Osteocyte (in vitro differentiated cells): ENCODE measurements at regions not wholly inside any gene's neighbourhood (a gene's known extent, or its start where the extent isn't known, plus 50 kb on each side); places are given as distances from the start of the nearest gene placed in this dataset.

Source experiments
- DNase-seq: peaks from one replicate; pipeline ENCODE4 v3.0.0; 2021; ENCODE audit warnings: mixed read lengths; ENCODE audit not compliant: unreplicated experiment; ENCODE audit errors: extremely low spot score
- H3K27ac Mint-ChIP-seq: one replicate; pipeline ENCODE4 v1.8.0; 2021; ENCODE audit warnings: mild to moderate bottlenecking, mixed read lengths; ENCODE audit not compliant: unreplicated experiment
- H3K27me3 Mint-ChIP-seq: one replicate; pipeline ENCODE4 v1.8.0; 2021; ENCODE audit warnings: mixed read lengths; ENCODE audit not compliant: unreplicated experiment
- H3K36me3 Mint-ChIP-seq: one replicate; pipeline ENCODE4 v1.8.0; 2021; ENCODE audit warnings: mixed read lengths; ENCODE audit not compliant: unreplicated experiment
- H3K4me1 Mint-ChIP-seq: one replicate; pipeline ENCODE4 v1.8.0; 2021; ENCODE audit warnings: mixed read lengths; ENCODE audit not compliant: unreplicated experiment
- H3K4me3 Mint-ChIP-seq: one replicate; pipeline ENCODE4 v1.8.0; 2021; ENCODE audit warnings: mild to moderate bottlenecking, moderate library complexity, mixed read lengths; ENCODE audit not compliant: unreplicated experiment
- H3K9me3 Mint-ChIP-seq: one replicate; pipeline ENCODE4 v1.8.0; 2021; ENCODE audit warnings: mixed read lengths; ENCODE audit not compliant: unreplicated experiment
- TF ChIP-seq, protein P1 (sequence below): fragments of 200-600 bp; sonication (generic); IDR thresholded peaks from 2 replicates; pipeline ENCODE4 v1.5.0; 2021; ENCODE audit warnings: antibody characterized with exemption, mild to moderate bottlenecking, moderate library complexity

DNA sequence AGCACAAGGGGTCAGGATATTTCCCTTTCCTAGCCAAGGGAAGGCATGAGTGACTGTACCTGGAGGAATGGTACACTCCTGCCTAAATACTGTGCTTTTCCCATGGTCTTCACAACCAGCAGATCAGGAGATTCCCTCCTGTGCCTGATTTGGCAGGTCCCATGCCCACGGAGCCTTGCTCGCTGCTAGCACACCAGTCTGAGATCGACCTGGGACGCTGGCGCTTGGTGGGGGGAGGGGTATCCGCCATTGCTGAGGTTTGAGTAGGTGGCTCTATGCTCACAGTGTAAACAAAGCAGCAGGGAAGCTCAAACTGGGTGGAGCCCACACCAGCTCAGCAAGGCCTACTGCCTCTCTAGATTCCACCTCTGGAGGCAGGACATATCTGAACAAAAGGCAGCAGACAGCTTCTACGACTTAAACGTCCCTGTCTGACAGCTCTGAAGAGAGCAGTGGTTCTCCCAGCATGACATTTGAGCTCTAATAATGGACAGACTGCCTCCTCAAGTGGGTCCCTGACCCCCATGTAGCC, 486.0 kb upstream of the CHRM3 start:
- Mint-ChIP-seq H3K4me1 (no peaks in the 10 kb centered on the region), H3K9me3 (peaks cover 15% of the 10 kb centered on the region), H3K36me3 (no peaks in the 10 kb centered on the region), H3K4me3 (no peak overlapping the region), H3K27me3 (peaks cover 4% of the 10 kb centered on the region), H3K27ac (no peak overlapping the region)
- TF ChIP-seq, protein P1, sequence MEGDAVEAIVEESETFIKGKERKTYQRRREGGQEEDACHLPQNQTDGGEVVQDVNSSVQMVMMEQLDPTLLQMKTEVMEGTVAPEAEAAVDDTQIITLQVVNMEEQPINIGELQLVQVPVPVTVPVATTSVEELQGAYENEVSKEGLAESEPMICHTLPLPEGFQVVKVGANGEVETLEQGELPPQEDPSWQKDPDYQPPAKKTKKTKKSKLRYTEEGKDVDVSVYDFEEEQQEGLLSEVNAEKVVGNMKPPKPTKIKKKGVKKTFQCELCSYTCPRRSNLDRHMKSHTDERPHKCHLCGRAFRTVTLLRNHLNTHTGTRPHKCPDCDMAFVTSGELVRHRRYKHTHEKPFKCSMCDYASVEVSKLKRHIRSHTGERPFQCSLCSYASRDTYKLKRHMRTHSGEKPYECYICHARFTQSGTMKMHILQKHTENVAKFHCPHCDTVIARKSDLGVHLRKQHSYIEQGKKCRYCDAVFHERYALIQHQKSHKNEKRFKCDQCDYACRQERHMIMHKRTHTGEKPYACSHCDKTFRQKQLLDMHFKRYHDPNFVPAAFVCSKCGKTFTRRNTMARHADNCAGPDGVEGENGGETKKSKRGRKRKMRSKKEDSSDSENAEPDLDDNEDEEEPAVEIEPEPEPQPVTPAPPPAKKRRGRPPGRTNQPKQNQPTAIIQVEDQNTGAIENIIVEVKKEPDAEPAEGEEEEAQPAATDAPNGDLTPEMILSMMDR, result no peak
- no peak for DNase-seq

DNA sequence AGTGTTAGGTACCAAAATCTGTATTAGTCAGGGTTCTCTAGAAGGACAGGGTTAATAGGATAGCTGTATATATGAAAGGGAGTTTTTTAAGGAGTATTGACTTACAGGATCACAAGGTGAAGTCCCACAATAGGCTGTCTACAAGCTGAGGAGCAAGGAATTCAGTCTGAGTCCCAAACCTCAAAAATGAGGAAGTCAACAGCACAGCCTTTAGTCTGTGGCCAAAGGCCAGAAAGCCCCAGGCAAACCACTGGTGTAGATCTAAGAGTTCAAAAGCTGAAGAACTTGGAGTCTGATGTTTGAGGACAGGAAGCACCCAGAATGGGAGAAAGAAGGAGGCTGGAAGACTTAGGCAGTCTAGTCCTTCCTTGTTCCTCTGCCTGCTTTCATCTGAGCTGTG, 487.5 kb upstream of the CHRM3 start:
- DNase-seq, result no peak
- no peak overlapping the region for H3K27ac Mint-ChIP-seq
- no peak overlapping the region for H3K4me3 Mint-ChIP-seq
- peaks cover 15% of the 10 kb centered on the region for H3K9me3 Mint-ChIP-seq
- no peaks in the 10 kb centered on the region for H3K4me1 Mint-ChIP-seq
- H3K27me3 Mint-ChIP-seq, result peaks cover 7% of the 10 kb centered on the region
- TF ChIP-seq, protein P1, result no peak
- H3K36me3 Mint-ChIP-seq, result no peaks in the 10 kb centered on the region

DNA sequence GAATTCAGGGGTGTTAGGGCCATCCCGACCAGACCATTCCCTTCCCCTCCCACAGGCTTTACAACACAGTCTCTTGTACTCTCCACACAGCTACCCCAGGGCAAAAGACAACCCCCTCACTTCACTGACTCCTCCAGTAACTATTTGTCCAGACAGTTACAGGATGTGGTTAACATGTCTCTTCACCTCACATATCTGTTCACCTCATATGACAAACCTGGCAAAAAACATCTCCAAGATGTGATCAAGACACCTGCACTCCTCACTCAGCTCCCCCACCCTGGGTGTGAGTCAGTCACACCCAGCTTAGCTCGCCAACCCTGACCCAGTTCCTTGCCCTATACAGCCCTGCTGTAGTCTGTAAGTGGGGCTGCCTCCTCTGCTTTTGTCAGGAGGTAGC, 490.5 kb upstream of the CHRM3 start:
- H3K36me3 Mint-ChIP-seq, result no peaks in the 10 kb centered on the region
- H3K4me3 Mint-ChIP-seq, result no peak overlapping the region
- TF ChIP-seq, protein P1, result no peak
- no peaks in the 10 kb centered on the region for H3K4me1 Mint-ChIP-seq
- no peak overlapping the region for H3K27ac Mint-ChIP-seq
- no peak for DNase-seq
- H3K9me3 Mint-ChIP-seq, result no peaks in the 10 kb centered on the region
- peaks cover 7% of the 10 kb centered on the region for H3K27me3 Mint-ChIP-seq

DNA sequence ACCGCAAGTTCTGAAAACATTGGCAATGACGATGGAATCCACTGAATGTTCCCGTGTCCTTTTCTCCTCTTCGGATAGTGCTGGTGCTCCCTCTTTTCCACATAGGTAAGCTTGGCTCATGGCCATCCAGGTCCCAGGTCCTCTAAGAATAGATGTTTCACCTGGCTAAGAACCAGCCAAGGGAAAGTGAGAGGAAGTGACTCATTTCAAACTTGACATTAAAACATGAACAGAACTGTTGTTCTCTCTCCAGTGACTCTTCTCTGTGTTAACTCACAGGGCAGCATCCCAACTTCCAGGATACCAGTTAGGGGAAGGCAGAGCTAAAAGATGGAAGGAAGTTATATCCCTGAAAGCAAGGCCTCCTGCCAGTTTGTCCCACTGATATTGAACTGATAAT, 493.8 kb upstream of the CHRM3 start:
- peaks cover 9% of the 10 kb centered on the region for H3K27me3 Mint-ChIP-seq
- H3K36me3 Mint-ChIP-seq, result no peaks in the 10 kb centered on the region
- TF ChIP-seq, protein P1, result no peak
- H3K4me3 Mint-ChIP-seq, result no peak overlapping the region
- H3K9me3 Mint-ChIP-seq, result no peaks in the 10 kb centered on the region
- DNase-seq, result no peak
- no peak overlapping the region for H3K27ac Mint-ChIP-seq
- no peaks in the 10 kb centered on the region for H3K4me1 Mint-ChIP-seq

DNA sequence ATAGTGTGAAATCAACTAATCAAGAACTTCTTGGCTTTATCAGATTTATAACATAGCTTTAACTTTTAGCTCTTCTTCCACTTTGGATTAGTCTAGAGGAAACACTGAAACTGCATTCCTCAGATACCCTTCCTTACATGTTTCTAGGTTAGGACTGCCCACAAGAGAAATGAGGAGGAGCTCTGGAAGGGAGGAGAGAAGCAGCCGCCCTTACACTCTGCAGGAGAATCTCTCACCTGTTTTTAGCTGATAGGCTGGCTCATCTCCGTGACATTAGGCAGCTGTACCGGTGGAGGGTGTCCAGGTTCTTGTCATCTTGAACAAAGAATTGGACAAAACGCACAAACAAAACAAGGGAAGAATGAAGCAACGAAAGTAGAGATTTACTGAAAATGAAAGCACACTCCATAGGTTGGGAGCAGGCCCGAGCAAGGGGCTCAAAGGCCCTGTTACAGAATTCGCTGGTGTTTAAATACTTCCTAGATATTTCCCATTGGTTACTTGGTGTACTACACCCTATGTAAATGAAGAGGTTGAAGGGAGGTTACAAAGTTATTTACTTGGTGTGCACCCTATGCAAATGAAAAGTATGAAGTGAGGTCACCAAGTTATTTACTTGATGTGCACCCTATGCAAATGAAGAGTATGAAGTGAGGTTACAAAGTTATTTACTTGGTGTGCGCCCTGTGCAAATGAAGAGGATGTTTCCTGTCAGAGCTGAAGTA, 524.9 kb upstream of the CHRM3 start:
- Mint-ChIP-seq H3K4me1 (no peaks in the 10 kb centered on the region), H3K27me3 (peaks cover 30% of the 10 kb centered on the region), H3K36me3 (no peaks in the 10 kb centered on the region), H3K27ac (no peak overlapping the region), H3K4me3 (no peak overlapping the region), H3K9me3 (no peaks in the 10 kb centered on the region)
- TF ChIP-seq, protein P1, result no peak
- DNase-seq, result no peak
